Stimulated activated CD4-positive, alpha-beta T cell treated with anti-CD3 and anti-CD28 coated beads, Interleukin-1b, Interleukin-23, amount 100 ng/mL, for 1 hour (primary cell): ENCODE measurements at regions not wholly inside any gene's neighbourhood (a gene's known extent, or its start where the extent isn't known, plus 50 kb on each side); places are given as distances from the start of the nearest gene placed in this dataset.

Experiments used
- DNase-seq, 2 donors: peaks; one replicate each; pipeline ENCODE4 v3.0.0-alpha.2; 2020; ENCODE audit warnings: low read depth in 2 of 2

- DNase-seq = no peak
Measured at GRCh38 chr4:180866933-180867643, 1376.1 kb upstream of the TENM3 start.

GRCh38 chr4:180870623-180871022 is 1372.6 kb upstream of the TENM3 start:
- no peak for DNase-seq

- DNase-seq = no peak
Measured at GRCh38 chr4:180898305-180898704, 1344.9 kb upstream of the TENM3 start.

GRCh38 chr4:180900781-180901180 is 1342.4 kb upstream of the TENM3 start:
- DNase-seq = no peak

GRCh38 chr4:180909279-180909678 is 1333.9 kb upstream of the TENM3 start:
- no peak for DNase-seq

- DNase-seq = no peak
Measured at GRCh38 chr4:180913750-180914149, 1329.5 kb upstream of the TENM3 start.

- no peak for DNase-seq
Measured at GRCh38 chr4:180923486-180923885, 1319.7 kb upstream of the TENM3 start.

GRCh38 chr4:180925805-180926204 is 1317.4 kb upstream of the TENM3 start:
- DNase-seq = no peak

GRCh38 chr4:180926277-180926676 is 1316.9 kb upstream of the TENM3 start:
- DNase-seq = no peak

- no peak for DNase-seq
Measured at GRCh38 chr4:180932370-180933001, 1310.7 kb upstream of the TENM3 start.

- DNase-seq = no peak
Measured at GRCh38 chr4:180937083-180937482, 1306.1 kb upstream of the TENM3 start.

GRCh38 chr4:180940680-180941079 is 1302.5 kb upstream of the TENM3 start:
- DNase-seq = no peak

- no peak for DNase-seq
Measured at GRCh38 chr4:180942367-180942916, 1300.8 kb upstream of the TENM3 start.

GRCh38 chr4:180946188-180946587 is 1297.0 kb upstream of the TENM3 start:
- no peak for DNase-seq

- DNase-seq = no peak
Measured at GRCh38 chr4:180947425-180947824, 1295.8 kb upstream of the TENM3 start.

GRCh38 chr4:180949424-180950213 is 1293.6 kb upstream of the TENM3 start:
- DNase-seq = no peak

- DNase-seq = no peak
Measured at GRCh38 chr4:180950377-180950776, 1292.8 kb upstream of the TENM3 start.

GRCh38 chr4:180951312-180951711 is 1291.9 kb upstream of the TENM3 start:
- DNase-seq = no peak

- no peak for DNase-seq
Measured at GRCh38 chr4:180953572-180953971, 1289.6 kb upstream of the TENM3 start.

GRCh38 chr4:180960743-180961401 is 1282.3 kb upstream of the TENM3 start:
- DNase-seq = no peak

GRCh38 chr4:180962268-180962667 is 1280.9 kb upstream of the TENM3 start:
- DNase-seq = no peak

- no peak for DNase-seq
Measured at GRCh38 chr4:180966312-180966711, 1276.9 kb upstream of the TENM3 start.
